ENCODE measurements at regions not wholly inside any gene's neighbourhood (a gene's known extent, or its start where the extent isn't known, plus 50 kb on each side); places are given as distances from the start of the nearest gene placed in this dataset.
"Not testable (repeated sequence)": the region's sequence is repeated elsewhere in the genome, so short reads cannot be mapped to it uniquely, and the experiment has no call there.

- 73% methylated on average over 2 of the region's 2 CpGs for WGBS (ENCODE audit: low lambda C conversion rate, missing lambda C conversion rate)
- no peak overlapping the region for H2AFZ ChIP-seq
- no peaks in the 10 kb centered on the region for H3K9me3 ChIP-seq (ENCODE audit: low read depth)
- no peaks in the 10 kb centered on the region for H4K20me1 ChIP-seq (ENCODE audit: insufficient read depth, poor library complexity, severe bottlenecking)
- H3K4me1 ChIP-seq (ENCODE audit: insufficient read depth) = no peaks in the 10 kb centered on the region
- H3K79me2 ChIP-seq = no peaks in the 10 kb centered on the region
- no peak overlapping the region for H3K4me3 ChIP-seq
- no peak overlapping the region for H3K4me2 ChIP-seq
- no peaks in the 10 kb centered on the region for H3K9me2 ChIP-seq (replicated peaks; ENCODE audit: insufficient read depth)
- no peak for DNase-seq (ENCODE audit: low spot score)
- no peaks in the 10 kb centered on the region for H3K27me3 ChIP-seq
- H3K36me3 ChIP-seq (replicated peaks; ENCODE audit: insufficient read depth, low read depth) = no peaks in the 10 kb centered on the region
- TF ChIP-seq EZH2phosphoT487 (IDR thresholded peaks at IDR 0.05; ENCODE audit: low read depth, severe bottlenecking, unreplicated experiment) (no peak), CTCF (IDR thresholded peaks at IDR 0.05; ENCODE audit: poor library complexity) (no peak), EZH2 (IDR thresholded peaks at IDR 0.05; ENCODE audit: borderline replicate concordance) (no peak)
- H3K27ac ChIP-seq = no peak overlapping the region
Measured at GRCh38 chr10:81428456-81429134, 446.4 kb upstream of the NRG3 start.

GRCh38 chr10:81439445-81439844 lies 435.5 kb upstream of the NRG3 start:
- no peak for TF ChIP-seq EZH2phosphoT487 (IDR thresholded peaks at IDR 0.05; ENCODE audit: low read depth, severe bottlenecking, unreplicated experiment)
- no peak for TF ChIP-seq CTCF (IDR thresholded peaks at IDR 0.05; ENCODE audit: poor library complexity)
- TF ChIP-seq EZH2 (IDR thresholded peaks at IDR 0.05; ENCODE audit: borderline replicate concordance) = no peak
- H3K36me3 ChIP-seq (replicated peaks; ENCODE audit: insufficient read depth, low read depth) = no peaks in the 10 kb centered on the region
- H3K4me2 ChIP-seq = no peak overlapping the region
- H3K4me3 ChIP-seq = no peak overlapping the region
- no peaks in the 10 kb centered on the region for H3K79me2 ChIP-seq
- WGBS (ENCODE audit: low lambda C conversion rate, missing lambda C conversion rate) = 82% methylated on average over 2 of the region's 2 CpGs
- no peaks in the 10 kb centered on the region for H3K9me2 ChIP-seq (replicated peaks; ENCODE audit: insufficient read depth)
- H2AFZ ChIP-seq = no peak overlapping the region
- H4K20me1 ChIP-seq (ENCODE audit: insufficient read depth, poor library complexity, severe bottlenecking) = no peaks in the 10 kb centered on the region
- no peak for DNase-seq (ENCODE audit: low spot score)
- no peaks in the 10 kb centered on the region for H3K27me3 ChIP-seq
- no peaks in the 10 kb centered on the region for H3K9me3 ChIP-seq (ENCODE audit: low read depth)
- no peaks in the 10 kb centered on the region for H3K4me1 ChIP-seq (ENCODE audit: insufficient read depth)
- H3K27ac ChIP-seq = no peak overlapping the region

GRCh38 chr10:81441624-81442023 lies 433.4 kb upstream of the NRG3 start:
- H3K9me2 ChIP-seq (replicated peaks; ENCODE audit: insufficient read depth); H3K36me3 ChIP-seq (replicated peaks; ENCODE audit: insufficient read depth, low read depth); H3K27me3 ChIP-seq; H2AFZ ChIP-seq; DNase-seq (ENCODE audit: low spot score); H3K4me3 ChIP-seq; H3K4me2 ChIP-seq; H3K27ac ChIP-seq; H3K9me3 ChIP-seq (ENCODE audit: low read depth); H4K20me1 ChIP-seq (ENCODE audit: insufficient read depth, poor library complexity, severe bottlenecking); H3K79me2 ChIP-seq; H3K4me1 ChIP-seq (ENCODE audit: insufficient read depth): not testable (repeated sequence)
- WGBS (ENCODE audit: low lambda C conversion rate, missing lambda C conversion rate) = 95% methylated on average over 20 of the region's 21 CpGs

GRCh38 chr10:81444242-81444929 lies 430.6 kb upstream of the NRG3 start:
- H2AFZ ChIP-seq = no peak overlapping the region
- DNase-seq (ENCODE audit: low spot score) = no peak
- no peak overlapping the region for H3K4me2 ChIP-seq
- H3K4me3 ChIP-seq = no peak overlapping the region
- H3K9me2 ChIP-seq (replicated peaks; ENCODE audit: insufficient read depth) = no peaks in the 10 kb centered on the region
- H3K27ac ChIP-seq = no peak overlapping the region
- H3K27me3 ChIP-seq = no peaks in the 10 kb centered on the region
- H3K79me2 ChIP-seq = no peaks in the 10 kb centered on the region
- no peaks in the 10 kb centered on the region for H3K36me3 ChIP-seq (replicated peaks; ENCODE audit: insufficient read depth, low read depth)
- H4K20me1 ChIP-seq (ENCODE audit: insufficient read depth, poor library complexity, severe bottlenecking) = no peaks in the 10 kb centered on the region
- H3K9me3 ChIP-seq (ENCODE audit: low read depth) = no peaks in the 10 kb centered on the region
- 91% methylated on average over 7 of the region's 7 CpGs for WGBS (ENCODE audit: low lambda C conversion rate, missing lambda C conversion rate)
- no peak for TF ChIP-seq EZH2 (IDR thresholded peaks at IDR 0.05; ENCODE audit: borderline replicate concordance)
- TF ChIP-seq CTCF (IDR thresholded peaks at IDR 0.05; ENCODE audit: poor library complexity) = no peak
- TF ChIP-seq EZH2phosphoT487 (IDR thresholded peaks at IDR 0.05; ENCODE audit: low read depth, severe bottlenecking, unreplicated experiment) = no peak
- H3K4me1 ChIP-seq (ENCODE audit: insufficient read depth) = no peaks in the 10 kb centered on the region
